OCI-LY7 (cell line): ENCODE measurements at regions not wholly inside any gene's neighbourhood (a gene's known extent, or its start where the extent isn't known, plus 50 kb on each side); places are given as distances from the start of the nearest gene placed in this dataset.

Experiments
- BruUV-seq: library from RNA; stranded (reverse); fragments of 400-500 nt; replicated peaks from 2 replicates; lab custom pipeline; 2021; lab: Mats Ljungman, UMichigan
- CTCF ChIA-PET: fragments of 300-600 bp; sonication (Branson Sonifier 250); formaldehyde crosslinking; loops from one replicate; lab custom pipeline; 2022; ENCODE audit warnings: antibody characterized with exemption; ENCODE audit not compliant: unreplicated experiment; lab: Charles Lee
- POLR2A ChIA-PET: fragments of 300-600 bp; sonication (Branson Sonifier 250); formaldehyde crosslinking; loops from one replicate; lab custom pipeline; 2022; ENCODE audit warnings: antibody characterized with exemption; lab: Charles Lee
- DNase-seq: peaks from one replicate; pipeline ENCODE4 v3.0.0-alpha.2; 2015; ENCODE audit warnings: low spot score
- H2AFZ ChIP-seq: fragments of 200-600 bp; sonication (generic), shearing (Covaris generic); 2 replicates; pipeline ENCODE4 v1.6.1; 2014; ENCODE audit warnings: mild to moderate bottlenecking, antibody characterized with exemption, low read length, moderate library complexity
- H3K27ac ChIP-seq: fragments of 200-600 bp; sonication (generic); 2 replicates; pipeline ENCODE4 v1.5.1; 2014; ENCODE audit warnings: mixed run types, low read depth, mild to moderate bottlenecking, moderate library complexity, low read length, inconsistent platforms; ENCODE audit not compliant: poor library complexity, severe bottlenecking
- H3K36me3 ChIP-seq: fragments of 200-600 bp; sonication (generic); 2 replicates; pipeline ENCODE4 v1.6.1; 2014; ENCODE audit warnings: mild to moderate bottlenecking, antibody characterized with exemption, low read length, moderate library complexity, mixed read lengths; ENCODE audit not compliant: insufficient read depth
- H3K4me1 ChIP-seq: fragments of 200-600 bp; sonication (generic); 2 replicates; pipeline ENCODE4 v1.5.1; 2014; ENCODE audit warnings: mild to moderate bottlenecking, low read length; ENCODE audit not compliant: insufficient read depth, poor library complexity, severe bottlenecking
- H3K4me2 ChIP-seq: fragments of 200-600 bp; sonication (generic); 2 replicates; pipeline ENCODE4 v1.6.1; 2014; ENCODE audit warnings: mild to moderate bottlenecking, low read length
- H3K4me3 ChIP-seq: fragments of 200-600 bp; sonication (generic); 2 replicates; pipeline ENCODE4 v1.5.1; 2014; ENCODE audit warnings: mild to moderate bottlenecking, low read depth, low read length; ENCODE audit not compliant: poor library complexity, severe bottlenecking
- H3K79me2 ChIP-seq: fragments of 200-600 bp; sonication (generic); 2 replicates; pipeline ENCODE4 v1.6.1; 2016; ENCODE audit warnings: low read depth, mild to moderate bottlenecking, low read length, moderate library complexity, mixed read lengths; ENCODE audit not compliant: insufficient read depth
- H3K9me2 ChIP-seq: fragments of 200-600 bp; sonication (generic); 2 replicates; pipeline ENCODE4 v1.6.1; 2016; ENCODE audit warnings: mild to moderate bottlenecking, low read length, mixed read lengths; ENCODE audit not compliant: insufficient read depth
- H3K9me3 ChIP-seq: fragments of 200-600 bp; sonication (generic); 2 replicates; pipeline ENCODE4 v1.6.1; 2014; ENCODE audit warnings: mild to moderate bottlenecking, mixed run types, low read length, mixed read lengths
- H4K20me1 ChIP-seq: fragments of 200-600 bp; sonication (generic); 2 replicates; pipeline ENCODE4 v1.6.1; 2014; ENCODE audit warnings: mild to moderate bottlenecking, antibody characterized with exemption, low read length, moderate library complexity, mixed read lengths; ENCODE audit not compliant: insufficient read depth
- CTCF ChIP-seq: fragments of 200-600 bp; sonication (generic); conservative IDR thresholded peaks from 2 replicates; pipeline ENCODE4 v1.5.1; 2014; ENCODE audit warnings: mild to moderate bottlenecking, antibody characterized with exemption, low read length, moderate library complexity, mixed read lengths
- EZH2phosphoT487 ChIP-seq: fragments of 200-600 bp; sonication (generic); IDR thresholded peaks from 2 replicates; pipeline ENCODE4 v1.6.1; 2018; ENCODE audit warnings: low read depth, borderline replicate concordance, mild to moderate bottlenecking, mixed run types, antibody characterized with exemption, low read length, moderate library complexity, mixed read lengths
- intact Hi-C: fragments of 100-400 bp; cut with micrococcal nuclease; formaldehyde crosslinking; loops from one replicate; pipeline ENCODE4 v1.10.0; 2022; ENCODE audit not compliant: unreplicated experiment

GRCh38 chr13:61833228-61833627, 417.6 kb upstream of the PCDH20 start:
- Histone ChIP-seq H4K20me1 (no peaks in the 10 kb centered on the region), H3K4me2 (no peak overlapping the region), H2AFZ (no peak overlapping the region), H3K4me1 (no peaks in the 10 kb centered on the region), H3K9me3 (no peaks in the 10 kb centered on the region), H3K27ac (no peak overlapping the region), H3K36me3 (no peaks in the 10 kb centered on the region), H3K79me2 (no peaks in the 10 kb centered on the region), H3K9me2 (no peaks in the 10 kb centered on the region), H3K4me3 (no peak overlapping the region)
- no TSS peak for BruUV-seq
- intact Hi-C loops, result no loop called here
- ChIA-PET POLR2A (interaction anchor here (0.7 kb wide), 1 partner anchor 277 kb away, joined by 3 read pairs; no protein-coding TSS in a partner anchor), CTCF (no interaction called here)
- DNase-seq, result no peak
- TF ChIP-seq EZH2phosphoT487, result no peak
- no peak for TF ChIP-seq CTCF

GRCh38 chr13:61831026-61831425, 415.4 kb upstream of the PCDH20 start:
- POLR2A ChIA-PET, result no interaction called here
- intact Hi-C loops, result no loop called here
- no peak overlapping the region for H3K4me2 ChIP-seq
- TF ChIP-seq EZH2phosphoT487, result no peak
- no peak for TF ChIP-seq CTCF
- no peaks in the 10 kb centered on the region for H3K9me3 ChIP-seq
- no peak overlapping the region for H3K4me3 ChIP-seq
- no peak overlapping the region for H3K27ac ChIP-seq
- H3K79me2 ChIP-seq, result no peaks in the 10 kb centered on the region
- H4K20me1 ChIP-seq, result no peaks in the 10 kb centered on the region
- BruUV-seq, result no TSS peak
- no peaks in the 10 kb centered on the region for H3K9me2 ChIP-seq
- H2AFZ ChIP-seq, result no peak overlapping the region
- H3K4me1 ChIP-seq, result no peaks in the 10 kb centered on the region
- no peaks in the 10 kb centered on the region for H3K36me3 ChIP-seq
- CTCF ChIA-PET, result no interaction called here
- no peak for DNase-seq

GRCh38 chr13:61830475-61830874, 414.8 kb upstream of the PCDH20 start:
- DNase-seq, result no peak
- ChIA-PET CTCF (no interaction called here), POLR2A (no interaction called here)
- Histone ChIP-seq H3K4me1 (no peaks in the 10 kb centered on the region), H3K9me2 (no peaks in the 10 kb centered on the region), H3K4me2 (no peak overlapping the region), H2AFZ (no peak overlapping the region), H4K20me1 (no peaks in the 10 kb centered on the region), H3K27ac (no peak overlapping the region), H3K36me3 (no peaks in the 10 kb centered on the region), H3K79me2 (no peaks in the 10 kb centered on the region), H3K9me3 (no peaks in the 10 kb centered on the region), H3K4me3 (no peak overlapping the region)
- no peak for TF ChIP-seq EZH2phosphoT487
- TF ChIP-seq CTCF, result no peak
- no TSS peak for BruUV-seq
- intact Hi-C loops, result no loop called here
